HG03060 (cell line): ENCODE measurements at regions not wholly inside any gene's neighbourhood (a gene's known extent, or its start where the extent isn't known, plus 50 kb on each side); places are given as distances from the start of the nearest gene placed in this dataset.
"Not testable (repeated sequence)": the region's sequence is repeated elsewhere in the genome, so short reads cannot be mapped to it uniquely, and the experiment has no call there.

Source experiments
- ATAC-seq: cut with Tn5 transposase; IDR thresholded peaks from one replicate; pipeline ENCODE4 v1.9.1; 2021; ENCODE audit warnings: low read depth, moderate number of reproducible peaks; ENCODE audit not compliant: unreplicated experiment

DNA sequence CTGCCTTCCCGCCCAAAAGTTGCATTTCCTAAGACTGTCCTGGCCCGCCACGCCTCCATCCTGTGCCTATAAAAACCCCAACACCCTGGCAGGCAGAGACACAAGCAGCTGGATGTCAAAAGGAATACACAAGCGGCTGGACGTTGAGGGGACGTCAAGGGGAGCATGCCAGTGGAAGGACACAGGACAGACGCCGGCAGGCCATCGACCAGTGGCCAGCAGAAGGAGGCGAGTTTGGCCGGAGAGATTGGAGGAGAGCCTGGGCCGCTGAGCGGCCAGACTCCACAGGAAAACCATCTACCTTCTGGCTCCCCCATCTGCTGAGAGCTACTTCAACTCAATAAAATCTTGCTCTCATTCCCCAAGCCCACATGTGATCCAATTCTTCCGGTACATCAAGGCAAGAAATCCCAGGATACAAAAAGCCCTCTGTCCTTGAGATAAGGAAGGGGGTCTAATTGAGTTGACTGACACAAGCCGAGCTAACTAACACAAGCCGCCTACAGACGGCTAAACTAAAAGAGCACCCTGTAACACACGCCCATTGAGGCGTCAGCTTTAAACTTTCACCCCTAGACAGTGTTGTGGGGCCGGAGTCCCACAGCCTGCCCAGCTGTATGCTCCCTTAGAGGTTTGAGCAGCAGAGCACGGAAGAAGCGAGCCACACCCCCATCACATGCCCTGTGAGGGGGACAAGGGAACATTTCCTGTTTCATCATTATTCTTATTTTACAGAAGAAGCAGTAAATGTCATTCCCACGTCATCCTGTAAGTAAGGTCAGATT, 150.3 kb upstream of the PHYHIPL start:
- ATAC-seq = no peak

DNA sequence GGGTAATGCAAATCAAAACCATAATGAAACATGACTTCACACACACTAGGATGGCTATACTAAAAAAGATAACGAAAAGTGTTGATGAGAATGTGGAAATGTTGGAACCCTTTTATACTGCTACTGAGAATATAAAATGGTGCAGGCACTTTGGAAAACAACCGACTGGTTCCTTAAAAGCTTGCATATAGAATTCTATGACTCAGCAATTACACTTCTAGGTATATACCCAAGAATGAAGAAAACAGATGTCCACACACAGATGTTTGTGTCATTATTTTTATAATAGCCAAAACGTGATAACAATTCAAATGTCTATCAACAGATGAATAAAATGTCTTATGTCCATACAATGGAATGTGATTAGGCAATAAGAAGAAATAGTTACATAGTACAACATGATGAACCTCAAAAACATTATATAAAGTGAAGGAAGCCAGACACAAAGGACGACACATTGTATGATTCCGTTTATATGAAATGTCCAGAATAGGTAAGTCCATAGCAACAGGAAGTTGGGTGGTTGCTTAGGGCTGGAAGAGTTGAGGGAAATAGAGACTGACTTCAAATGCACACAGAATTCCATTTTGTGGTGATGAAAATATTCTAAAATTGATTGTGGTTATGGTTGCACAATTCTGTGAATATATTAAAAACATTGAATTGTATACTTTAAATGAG, 148.3 kb upstream of the PHYHIPL start:
- no peak for ATAC-seq

DNA sequence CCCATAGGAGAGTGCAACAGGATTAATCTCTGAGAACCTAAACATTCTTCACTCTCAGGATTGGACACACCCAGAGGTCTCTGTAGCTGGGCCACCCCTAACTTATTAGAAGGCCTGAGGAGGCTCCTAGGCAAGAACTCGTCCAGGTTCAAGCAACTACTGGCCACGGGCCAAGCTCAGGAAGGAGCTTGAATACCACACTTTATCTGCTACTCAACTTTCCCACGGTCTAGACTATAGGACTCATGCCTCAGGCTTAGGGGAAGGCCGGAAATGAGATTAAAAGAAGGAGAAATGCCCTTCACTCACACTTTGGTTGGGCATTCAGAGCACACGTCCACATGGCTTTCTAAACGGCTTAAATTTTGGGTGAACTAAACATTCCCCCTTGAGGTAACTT, 142.8 kb upstream of the PHYHIPL start:
- no peak for ATAC-seq

DNA sequence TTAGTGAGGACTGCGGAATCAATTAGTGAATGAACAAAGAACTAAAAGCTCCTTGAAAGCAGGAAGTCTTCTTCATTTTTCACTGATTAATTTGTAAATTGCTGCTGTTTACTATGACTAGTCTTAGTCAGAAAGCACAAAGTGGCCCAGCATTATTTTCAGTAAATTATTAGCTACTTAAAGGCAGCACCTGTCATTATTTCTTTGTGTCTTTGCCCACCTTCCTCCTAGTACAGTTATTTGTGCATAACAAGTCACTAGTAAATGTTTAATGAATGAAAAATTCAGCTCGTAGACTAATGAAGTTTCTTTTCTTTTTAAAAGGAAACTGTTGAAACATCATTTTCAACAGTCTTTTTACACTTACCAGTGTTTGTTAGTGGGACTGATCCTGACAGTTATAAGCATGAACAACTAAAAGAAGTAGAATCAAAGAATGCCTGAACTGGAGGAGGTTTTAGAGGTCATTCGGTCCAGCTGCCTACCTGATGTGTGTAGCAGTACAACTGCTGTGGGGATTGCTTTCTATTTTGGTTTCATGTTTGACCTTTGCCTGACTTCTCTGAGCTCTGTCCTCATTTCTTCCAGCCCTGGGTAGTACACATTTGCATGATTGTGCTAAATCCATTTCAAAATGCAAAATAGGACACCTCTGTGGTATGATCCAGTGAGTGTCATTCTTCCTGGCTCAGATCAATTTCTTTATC, 140.0 kb upstream of the PHYHIPL start:
- ATAC-seq = peak; percentile 98

DNA sequence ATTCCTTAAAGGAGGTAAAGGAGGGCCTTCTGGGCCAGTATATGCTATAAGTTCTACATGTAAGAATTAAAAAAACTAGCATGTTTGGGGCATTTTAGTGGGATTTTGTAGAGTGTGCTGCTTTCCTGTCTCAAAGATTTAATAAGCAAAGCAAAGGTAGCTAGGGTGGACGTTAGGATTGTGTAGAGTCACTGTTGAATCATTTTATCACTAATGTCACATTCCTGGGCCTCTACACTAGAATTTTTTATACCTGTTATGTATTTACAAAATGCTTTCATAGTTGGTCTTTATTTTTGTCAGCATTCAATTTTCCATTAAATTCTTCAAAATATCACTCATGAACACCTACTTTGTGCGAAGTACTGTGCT, 139.4 kb upstream of the PHYHIPL start:
- ATAC-seq = no peak

DNA sequence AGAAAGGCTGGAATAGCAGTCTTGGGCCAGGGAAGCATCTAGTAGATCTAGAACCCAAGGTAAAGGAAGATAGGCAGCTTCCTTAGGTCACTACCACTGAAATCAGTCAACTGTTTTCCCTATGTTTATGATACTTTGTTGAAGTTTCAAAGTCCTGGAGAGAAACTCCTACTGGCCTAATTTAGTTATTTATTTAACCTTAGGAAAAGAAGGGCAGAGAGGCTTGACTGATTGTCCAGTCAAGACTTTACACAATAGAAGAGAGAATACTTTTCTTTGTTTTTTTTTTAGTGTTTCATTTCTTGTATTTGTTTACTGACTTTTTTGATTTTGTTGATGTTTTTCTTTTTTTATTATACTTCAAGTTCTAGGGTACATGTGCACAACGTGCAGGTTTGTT, 138.9 kb upstream of the PHYHIPL start:
- ATAC-seq = no peak

DNA sequence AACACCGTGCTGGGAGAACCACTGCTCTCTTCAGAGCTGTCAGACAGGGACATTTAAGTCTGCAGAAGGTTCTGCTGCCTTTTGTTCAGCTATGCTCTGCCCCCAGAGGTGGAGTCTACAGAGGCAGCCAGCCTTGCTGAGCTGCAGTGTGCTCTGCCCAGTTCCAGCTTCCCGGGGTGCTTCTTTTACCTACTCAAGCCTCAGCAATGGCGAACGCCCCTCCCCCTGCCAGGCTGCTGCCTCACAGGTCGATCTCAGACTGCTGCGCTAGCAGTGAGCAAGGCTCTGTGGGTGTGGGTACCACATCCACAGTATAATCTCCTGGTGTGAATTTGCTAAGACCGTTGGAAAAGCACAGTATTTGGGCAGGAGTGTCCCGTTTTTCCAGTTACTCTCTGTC, 133.1 kb upstream of the PHYHIPL start:
- not testable (repeated sequence) for ATAC-seq

DNA sequence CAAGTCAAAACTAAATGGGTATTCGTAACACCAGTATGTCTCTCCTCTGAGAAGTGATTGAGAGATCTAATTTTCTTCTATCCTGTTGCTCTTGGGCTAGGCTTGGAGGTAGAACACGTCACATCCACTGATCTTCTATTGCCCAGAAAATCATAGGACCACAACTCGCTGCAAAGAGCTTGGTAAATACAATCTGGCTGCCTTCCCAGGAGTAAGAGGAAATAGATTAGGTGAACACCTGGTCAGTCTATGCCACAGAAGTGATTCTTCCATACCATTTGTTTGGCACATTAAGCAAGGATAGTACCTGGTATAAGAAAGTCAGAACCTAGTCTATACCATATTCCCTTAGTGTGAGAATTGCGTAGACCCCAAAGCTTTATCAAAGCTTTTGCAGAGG, 129.3 kb upstream of the PHYHIPL start:
- ATAC-seq = no peak

DNA sequence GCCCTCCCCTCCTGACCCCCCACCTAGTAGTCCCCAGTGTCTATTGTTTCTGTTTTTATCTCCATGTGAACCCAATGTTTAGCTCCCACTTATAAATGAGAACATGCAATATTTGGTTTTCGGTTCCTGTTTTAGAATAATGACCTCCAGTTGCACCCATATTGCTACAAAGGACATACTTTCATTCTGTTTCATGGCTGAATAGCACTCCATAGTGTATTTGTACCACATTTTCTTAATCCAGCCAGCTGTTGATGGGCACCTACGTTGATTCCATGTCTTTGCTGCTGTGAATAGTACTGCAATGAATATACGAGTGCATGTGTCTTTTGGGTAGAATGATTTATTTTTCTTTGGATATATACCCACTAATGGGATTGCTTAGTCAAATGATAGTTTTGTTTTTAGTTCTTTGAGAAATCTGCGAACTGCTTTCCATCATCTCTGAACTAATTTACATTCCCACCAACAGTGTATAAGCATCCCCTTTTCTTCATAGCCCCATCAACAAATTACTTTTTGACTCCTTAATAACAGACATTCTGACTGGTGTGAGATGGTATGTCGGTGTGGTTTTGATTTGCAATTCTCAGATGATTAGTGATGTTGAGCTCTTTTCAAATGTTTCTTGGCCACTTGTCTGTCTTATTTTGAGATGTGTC, 128.4 kb upstream of the PHYHIPL start:
- peak; percentile 97 for ATAC-seq

DNA sequence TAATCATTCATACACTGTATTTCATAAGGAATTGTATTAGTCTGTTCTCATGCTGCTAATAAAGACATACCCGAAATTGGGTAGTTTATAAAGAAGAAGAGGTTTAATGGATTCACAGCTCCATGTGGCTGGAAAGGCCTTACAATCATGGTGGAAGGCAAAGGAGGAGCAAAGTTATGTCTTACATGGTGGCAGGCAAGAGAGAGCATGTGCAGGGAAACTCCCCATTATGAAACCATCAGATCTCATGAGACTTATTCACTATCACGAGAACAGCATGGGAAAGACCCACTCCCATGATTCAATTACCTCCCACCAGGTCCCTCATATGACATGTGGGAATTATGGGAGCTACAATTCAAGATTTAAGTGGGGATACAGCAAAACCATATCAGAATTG, 122.9 kb upstream of the PHYHIPL start:
- ATAC-seq = not testable (repeated sequence)

DNA sequence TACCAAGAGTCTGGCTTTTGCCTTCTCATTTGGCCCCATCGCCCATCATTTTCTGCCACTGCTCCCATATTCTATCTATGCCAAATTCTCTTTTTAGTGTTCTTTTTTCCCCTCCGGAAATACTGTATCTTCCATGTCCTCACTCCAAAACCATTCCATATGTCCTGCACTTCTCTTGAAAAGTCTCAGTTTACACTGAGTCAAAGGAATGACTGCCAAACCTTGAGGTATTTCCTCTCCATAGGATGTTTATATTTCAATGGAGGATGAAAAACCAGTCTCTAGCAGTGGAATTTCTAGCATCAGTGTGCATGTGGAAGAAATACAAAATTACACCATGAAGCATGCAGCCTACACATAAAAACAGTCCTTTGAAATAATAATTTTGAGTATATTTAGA, 121.4 kb upstream of the PHYHIPL start:
- no peak for ATAC-seq

DNA sequence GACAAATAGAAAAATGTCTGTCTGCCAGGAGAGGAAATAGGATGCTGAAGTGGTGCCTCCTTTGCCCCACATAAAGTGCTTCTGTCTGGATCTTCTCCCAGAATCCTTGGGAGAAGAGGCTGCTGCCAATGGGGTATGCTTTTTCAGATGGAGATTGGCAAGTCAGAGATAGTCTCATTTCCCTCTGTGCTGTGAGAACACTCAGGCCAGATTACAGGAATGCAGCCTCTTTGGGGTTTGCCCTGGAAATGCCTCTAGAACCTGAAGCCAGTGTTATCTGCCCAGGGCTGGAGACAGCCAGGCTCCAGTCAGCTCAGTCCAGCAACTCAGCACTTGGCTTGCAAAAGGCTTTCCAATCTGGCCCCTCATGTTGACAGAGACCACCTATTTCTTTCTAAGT, 119.1 kb upstream of the PHYHIPL start:
- no peak for ATAC-seq

DNA sequence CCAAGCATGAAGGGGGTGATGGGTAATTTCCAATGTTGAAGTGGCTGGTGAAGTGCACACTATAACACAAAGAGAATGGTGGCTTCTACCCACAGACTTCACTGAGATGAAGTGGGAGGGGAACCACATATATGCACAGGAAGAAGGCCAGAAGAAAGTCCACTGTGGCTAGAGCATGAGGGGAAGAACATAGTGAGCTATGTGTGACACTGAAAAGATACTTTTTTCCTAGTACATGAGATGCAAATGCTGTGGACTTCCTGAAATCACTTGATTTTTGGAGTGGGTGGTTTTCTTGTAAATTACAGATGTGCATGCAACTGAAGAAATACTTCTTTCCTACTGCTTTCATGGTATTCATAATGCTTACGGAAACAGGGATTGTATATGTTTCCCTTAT, 115.6 kb upstream of the PHYHIPL start:
- ATAC-seq = no peak

DNA sequence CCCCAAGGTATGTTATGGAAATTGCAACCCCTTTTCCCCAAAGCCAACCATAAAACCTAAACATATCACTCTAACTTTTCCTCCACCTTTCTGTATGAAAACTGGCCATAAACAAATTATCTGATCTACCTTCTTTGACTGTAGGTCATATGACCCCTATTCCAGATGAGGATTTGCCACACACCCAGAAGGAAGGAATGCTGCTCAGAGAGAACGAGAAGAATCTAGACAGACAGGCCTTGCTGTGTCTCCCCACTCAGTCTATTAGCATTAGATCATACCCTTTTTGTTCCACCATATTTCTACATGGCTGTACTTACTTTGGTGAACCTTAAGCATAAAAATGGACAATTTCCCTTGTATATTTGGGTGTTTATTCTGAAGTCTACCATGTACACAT, 113.0 kb upstream of the PHYHIPL start:
- no peak for ATAC-seq

DNA sequence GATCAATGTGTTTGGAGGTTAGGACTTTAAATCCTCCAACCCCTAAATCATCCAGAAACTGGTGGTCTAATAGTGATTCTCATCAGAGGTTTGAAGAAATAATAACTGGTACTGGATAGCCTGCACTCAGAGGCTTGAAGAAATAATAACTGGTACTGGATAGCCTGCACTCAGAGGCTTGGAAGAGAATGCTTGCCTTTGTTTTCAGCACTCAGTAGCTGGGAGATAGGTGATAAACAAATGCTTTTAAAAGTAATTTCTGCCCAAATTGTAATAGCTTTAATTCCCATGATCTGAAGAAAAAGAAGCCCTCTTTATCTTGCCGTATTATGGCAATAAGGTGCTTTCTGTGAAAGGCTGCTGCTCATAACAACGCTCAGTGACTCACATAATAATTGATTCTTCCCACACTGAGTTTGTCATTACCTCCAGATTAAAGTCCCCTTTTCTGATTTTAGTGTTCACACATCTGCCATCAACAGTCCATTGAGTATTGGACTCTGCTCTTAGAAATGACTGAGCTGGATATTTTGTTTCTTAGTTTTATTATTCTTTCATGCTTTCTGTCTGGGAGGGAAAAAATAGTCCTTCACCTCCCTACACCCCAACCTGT, 112.3 kb upstream of the PHYHIPL start:
- no peak for ATAC-seq

DNA sequence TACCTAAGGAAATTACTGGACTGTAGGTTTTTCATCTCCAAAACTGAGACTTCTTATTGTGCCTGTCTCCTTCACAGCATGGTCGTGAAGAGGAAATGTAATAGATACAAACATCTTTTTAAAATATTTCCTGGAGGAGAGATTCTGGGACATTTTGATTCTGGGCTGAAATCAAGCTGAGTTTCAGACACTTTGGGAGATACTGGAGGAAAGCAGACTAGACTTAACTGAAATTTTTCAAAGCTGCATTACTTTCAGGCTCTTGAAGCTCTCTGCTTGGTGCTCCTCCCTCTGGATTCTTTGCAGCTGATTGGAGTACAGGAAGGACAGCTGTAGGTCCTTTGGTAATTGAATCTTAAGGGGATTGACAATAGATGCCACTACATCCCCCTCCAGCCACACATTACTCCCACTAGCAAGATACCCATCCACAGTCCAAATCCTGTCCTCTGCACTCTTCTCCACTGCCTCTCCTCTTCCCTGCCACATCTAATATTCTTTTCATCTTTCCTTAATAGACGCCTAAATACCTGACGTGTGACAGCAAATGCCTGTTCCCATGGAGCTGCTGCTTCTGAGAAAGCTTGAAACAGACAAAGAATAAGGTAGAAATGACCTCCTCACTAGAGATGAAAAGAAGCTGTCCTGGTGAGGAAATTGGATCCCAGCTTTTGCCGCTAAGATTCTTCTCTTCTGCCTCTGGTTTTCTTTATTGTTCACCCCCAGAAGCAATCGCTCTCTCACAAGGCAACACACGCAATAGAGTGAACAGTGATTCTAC, 111.5 kb upstream of the PHYHIPL start:
- ATAC-seq = no peak

DNA sequence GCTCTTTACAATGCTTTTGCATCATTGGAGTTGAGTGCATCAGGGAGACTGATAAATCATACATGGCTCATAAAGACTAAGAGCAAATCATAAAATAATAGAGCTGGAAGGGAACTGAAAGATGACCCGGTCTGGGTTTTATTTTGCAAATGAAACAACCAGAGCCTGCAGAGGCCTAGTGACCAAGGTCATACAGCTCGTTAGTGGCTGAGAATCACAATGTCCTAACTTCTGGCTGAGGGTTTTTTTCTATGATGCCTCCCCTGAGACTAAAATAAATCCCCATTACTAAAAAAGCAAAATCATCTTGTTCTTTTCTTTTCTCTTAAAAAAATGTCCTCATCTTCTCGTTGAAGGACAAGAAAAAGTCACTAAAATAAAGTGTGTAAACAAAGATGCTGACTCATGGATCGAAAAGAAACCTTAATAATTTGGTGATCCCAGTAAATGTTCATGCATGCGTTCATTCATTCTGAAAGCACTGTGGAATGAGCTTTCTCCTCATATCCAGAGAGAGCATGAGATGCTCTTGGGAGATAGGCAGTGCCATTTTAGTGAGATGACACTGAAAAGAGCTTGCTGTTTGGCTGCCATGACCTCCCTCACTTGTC, 107.8 kb upstream of the PHYHIPL start:
- no peak for ATAC-seq

DNA sequence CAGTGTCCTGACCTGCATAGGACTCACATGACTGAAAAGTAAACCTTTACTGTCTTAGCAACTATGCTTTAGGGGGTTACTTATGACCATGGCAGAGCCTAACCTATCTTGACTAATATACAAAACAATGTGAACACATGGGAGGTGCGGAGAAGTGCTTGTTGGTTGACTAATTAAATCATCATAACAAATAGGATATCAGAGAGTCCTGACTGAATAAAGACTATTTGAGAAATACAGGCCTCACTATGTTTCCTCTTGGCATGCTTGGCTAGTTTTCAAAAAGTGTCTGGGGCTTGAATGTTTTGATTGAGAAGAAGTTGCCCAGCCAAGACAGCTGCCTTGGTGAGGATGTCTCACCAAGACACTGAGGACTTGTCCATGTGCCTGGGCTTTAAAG, 104.4 kb upstream of the PHYHIPL start:
- no peak for ATAC-seq

DNA sequence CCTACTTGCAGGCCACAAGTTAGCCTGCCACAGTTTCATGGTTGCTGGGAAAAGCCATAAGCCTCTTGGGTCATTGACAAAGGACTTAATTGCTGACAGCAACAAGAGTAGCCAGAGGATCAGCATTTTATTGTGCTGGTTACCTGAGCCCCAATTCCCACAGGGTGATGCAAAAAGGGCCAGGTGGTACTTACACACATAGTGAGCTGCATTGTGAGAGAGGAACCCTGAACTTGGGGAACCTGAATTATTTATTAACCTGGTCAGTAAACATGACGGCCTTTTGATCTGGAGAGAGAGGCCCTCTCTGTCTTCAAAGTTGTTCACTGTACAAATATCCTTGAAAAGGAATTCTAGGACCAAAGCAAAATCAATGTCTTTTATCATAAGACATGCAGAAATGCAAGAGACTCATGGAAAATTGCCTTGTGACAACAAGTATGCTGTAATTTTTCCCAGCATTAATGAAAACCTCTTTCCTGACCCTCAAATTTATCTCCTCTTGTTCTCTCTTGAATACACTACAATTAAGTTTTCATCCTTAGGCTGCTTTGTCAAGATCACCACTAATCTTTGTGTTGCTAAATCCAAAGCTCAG, 102.9 kb upstream of the PHYHIPL start:
- no peak for ATAC-seq
